NB4 (cell line): ENCODE measurements at regions not wholly inside any gene's neighbourhood (a gene's known extent, or its start where the extent isn't known, plus 50 kb on each side); places are given as distances from the start of the nearest gene placed in this dataset.

Experiments
- CTCF ChIP-seq: IDR thresholded peaks from one replicate; pipeline ENCODE4 v1.5.1; 2012; ENCODE audit warnings: low read depth, low read length
- MAX ChIP-seq: IDR thresholded peaks from 2 replicates; pipeline ENCODE4 v1.6.1; 2011; ENCODE audit warnings: low read depth, low read length
- MYC ChIP-seq: IDR thresholded peaks from 2 replicates; pipeline ENCODE4 v1.6.1; 2011; ENCODE audit warnings: low read depth, low read length

GRCh38 chr2:128729051-128729450 is 410.4 kb upstream of the HS6ST1 start:
- TF ChIP-seq MYC (no peak), CTCF (no peak), MAX (no peak)
